Neural progenitor cell (in vitro differentiated cells): ENCODE measurements at regions not wholly inside any gene's neighbourhood (a gene's known extent, or its start where the extent isn't known, plus 50 kb on each side); places are given as distances from the start of the nearest gene placed in this dataset.

Source experiments
- EZH2 ChIP-seq: fragments of 200-600 bp; sonication (generic); IDR thresholded peaks from 2 replicates; pipeline ENCODE4 v1.6.1; 2017; ENCODE audit warnings: antibody characterized with exemption, mild to moderate bottlenecking, moderate library complexity
- EZH2phosphoT487 ChIP-seq: fragments of 200-600 bp; sonication (generic); IDR thresholded peaks from 2 replicates; pipeline ENCODE4 v1.6.1; 2017; ENCODE audit warnings: antibody characterized with exemption
- TF ChIP-seq, protein P1 (sequence below): fragments of 200-600 bp; sonication (generic); IDR thresholded peaks from 2 replicates; pipeline ENCODE4 v1.5.1; 2017; ENCODE audit warnings: antibody characterized with exemption, mild to moderate bottlenecking

GRCh38 chr22:22070371-22070824 is 87.8 kb upstream of the TOP3B start:
- TF ChIP-seq EZH2, result no peak
- TF ChIP-seq, protein P1, sequence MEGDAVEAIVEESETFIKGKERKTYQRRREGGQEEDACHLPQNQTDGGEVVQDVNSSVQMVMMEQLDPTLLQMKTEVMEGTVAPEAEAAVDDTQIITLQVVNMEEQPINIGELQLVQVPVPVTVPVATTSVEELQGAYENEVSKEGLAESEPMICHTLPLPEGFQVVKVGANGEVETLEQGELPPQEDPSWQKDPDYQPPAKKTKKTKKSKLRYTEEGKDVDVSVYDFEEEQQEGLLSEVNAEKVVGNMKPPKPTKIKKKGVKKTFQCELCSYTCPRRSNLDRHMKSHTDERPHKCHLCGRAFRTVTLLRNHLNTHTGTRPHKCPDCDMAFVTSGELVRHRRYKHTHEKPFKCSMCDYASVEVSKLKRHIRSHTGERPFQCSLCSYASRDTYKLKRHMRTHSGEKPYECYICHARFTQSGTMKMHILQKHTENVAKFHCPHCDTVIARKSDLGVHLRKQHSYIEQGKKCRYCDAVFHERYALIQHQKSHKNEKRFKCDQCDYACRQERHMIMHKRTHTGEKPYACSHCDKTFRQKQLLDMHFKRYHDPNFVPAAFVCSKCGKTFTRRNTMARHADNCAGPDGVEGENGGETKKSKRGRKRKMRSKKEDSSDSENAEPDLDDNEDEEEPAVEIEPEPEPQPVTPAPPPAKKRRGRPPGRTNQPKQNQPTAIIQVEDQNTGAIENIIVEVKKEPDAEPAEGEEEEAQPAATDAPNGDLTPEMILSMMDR, result no peak
- no peak for TF ChIP-seq EZH2phosphoT487
